K562 (cell line): ENCODE measurements at regions not wholly inside any gene's neighbourhood (a gene's known extent, or its start where the extent isn't known, plus 50 kb on each side); places are given as distances from the start of the nearest gene placed in this dataset.

Experiments used
- ATAC-seq: fragments of 200-7000 bp; cut with Tn5 transposase; 3 replicates; pipeline ENCODE4 v1.9.1; 2020; ENCODE audit warnings: moderate library complexity
- BruUV-seq: library from RNA; stranded (reverse); fragments of 400-500 nt; replicated peaks from 2 replicates; lab custom pipeline; 2021; lab: Mats Ljungman, UMichigan
- CTCF ChIA-PET: fragments of 300-600 bp; formaldehyde crosslinking; extraction: SDS; loops from one replicate; lab custom pipeline; 2021; ENCODE audit warnings: low intra/inter-chr PET ratio; lab: Yijun Ruan, JAX
- POLR2A ChIA-PET: fragments of 300-600, 350-650 bp; sonication (Branson Sonifier 250); formaldehyde crosslinking; extraction: SDS; loops from one replicate; lab custom pipeline; 2021; ENCODE audit warnings: antibody characterized with exemption, inconsistent platforms; lab: Yijun Ruan, JAX
- DNase-seq, 4 experiments: peaks; one replicate each; pipeline versions ENCODE4 v3.0.0 to v3.0.0-alpha.2; 2011 to 2018; ENCODE audit warnings: low spot score in 3 of 4, mixed read lengths in 3 of 4; ENCODE audit errors: extremely low read depth in 1 of 4
- FAIRE-seq: peaks from 2 replicates; lab custom pipeline; 2011; peaks lifted over from hg19 to GRCh38; lab: Jason Lieb, UNC
- H2AFZ ChIP-seq: 2 replicates; pipeline ENCODE4 v1.6.0; 2011; ENCODE audit warnings: low read depth, low read length, control low read depth, inconsistent platforms
- H3K27ac ChIP-seq: fragments of 200-600 bp; 3 replicates; pipeline ENCODE4 v1.8.0; 2011; ENCODE audit warnings: low read depth, mild to moderate bottlenecking, control low read depth, inconsistent platforms, low read length, moderate library complexity, mixed read lengths; ENCODE audit errors: extremely low read depth
- H3K27me3 ChIP-seq, 2 experiments: fragments of 300-600 bp in 1 of 2; 2 replicates in 1 of 2; 3 replicates in 1 of 2; pipeline versions ENCODE4 v1.6.0 to v1.8.0; 2011; ENCODE audit warnings: inconsistent platforms in 2 of 2, low read length in 2 of 2, mild to moderate bottlenecking in 1 of 2, mixed read lengths in 1 of 2, moderate library complexity in 1 of 2; ENCODE audit not compliant: control insufficient read depth in 2 of 2, insufficient read depth in 2 of 2
- H3K36me3 ChIP-seq: fragments of 300-600 bp; 3 replicates; pipeline ENCODE4 v1.8.0; 2011; ENCODE audit warnings: mild to moderate bottlenecking, low read length, inconsistent platforms; ENCODE audit not compliant: control insufficient read depth, insufficient read depth
- H3K4me1 ChIP-seq, 2 experiments: fragments of 200-600 bp in 1 of 2; replicated peaks in 1 of 2; 2 replicates in 1 of 2; 3 replicates in 1 of 2; pipeline versions ENCODE4 v1.5.1 to v1.8.0; 2011; ENCODE audit warnings: inconsistent platforms in 2 of 2, low read length in 2 of 2, mild to moderate bottlenecking in 1 of 2, mixed read lengths in 1 of 2, moderate library complexity in 1 of 2; ENCODE audit not compliant: control insufficient read depth in 2 of 2, insufficient read depth in 2 of 2
- H3K4me2 ChIP-seq: 2 replicates; pipeline ENCODE4 v1.6.1; 2011; ENCODE audit warnings: low read length, control low read depth, inconsistent platforms, mixed read lengths; ENCODE audit not compliant: insufficient read depth
- H3K4me3 ChIP-seq: fragments of 200-600 bp; sonication (generic), shearing (Covaris generic); 2 replicates; pipeline ENCODE4 v1.5.1; 2016; ENCODE audit warnings: control low read depth, inconsistent platforms
- H3K79me2 ChIP-seq: fragments of 200-600 bp; 3 replicates; pipeline ENCODE4 v1.8.0; 2011; ENCODE audit warnings: low read length, inconsistent platforms; ENCODE audit not compliant: control insufficient read depth, insufficient read depth
- H3K9ac ChIP-seq, 2 experiments: 2 replicates each; pipeline versions ENCODE4 v1.6.0 to v1.6.1; 2011; ENCODE audit warnings: low read depth in 2 of 2, low read length in 2 of 2, control low read depth in 1 of 2, inconsistent platforms in 1 of 2, mild to moderate bottlenecking in 1 of 2, mixed read lengths in 1 of 2; ENCODE audit not compliant: insufficient read depth in 1 of 2
- H3K9me1 ChIP-seq: one replicate; pipeline ENCODE4 v1.6.0; 2011; ENCODE audit warnings: inconsistent platforms, mild to moderate bottlenecking, low read length, moderate library complexity; ENCODE audit not compliant: control insufficient read depth, insufficient read depth
- H3K9me3 ChIP-seq: replicated peaks from 2 replicates; pipeline ENCODE4 v1.5.1; 2011; ENCODE audit warnings: low read depth, low read length, inconsistent platforms; ENCODE audit not compliant: control insufficient read depth, insufficient read depth
- H4K20me1 ChIP-seq: replicated peaks from 2 replicates; pipeline ENCODE4 v1.6.1; 2011; ENCODE audit warnings: low read length, inconsistent platforms, mixed read lengths; ENCODE audit not compliant: control insufficient read depth, insufficient read depth
- BRD9 ChIP-seq: fragments of 450-650 bp; IDR thresholded peaks from 2 replicates; pipeline ENCODE4 v1.6.1; 2018; ENCODE audit warnings: low read depth; ENCODE audit not compliant: partially characterized antibody
- CXXC5 ChIP-seq: fragments of 250-450 bp; sonication (Bioruptor Pico); IDR thresholded peaks from 2 replicates; pipeline ENCODE4 v1.8.0; 2022; ENCODE audit warnings: inconsistent platforms, mild to moderate bottlenecking, moderate library complexity
- FOXJ3 ChIP-seq: sonication (generic); formaldehyde crosslinking; IDR thresholded peaks from 2 replicates; pipeline ENCODE4 v1.4.0; 2020; ENCODE audit warnings: mild to moderate bottlenecking, missing genetic modification reagents
- MECOM ChIP-seq: fragments of 250-450 bp; sonication (Bioruptor Pico); IDR thresholded peaks from 2 replicates; pipeline ENCODE4 v1.8.0; 2022; ENCODE audit warnings: inconsistent platforms
- NFATC3 ChIP-seq: fragments of 450-650 bp; IDR thresholded peaks from 2 replicates; pipeline ENCODE4 v1.6.1; 2017; ENCODE audit warnings: mild to moderate bottlenecking
- OTX1 ChIP-seq: fragments of 450-650 bp; formaldehyde crosslinking; IDR thresholded peaks from 2 replicates; pipeline ENCODE4 v1.4.0; 2022; ENCODE audit warnings: mild to moderate bottlenecking
- PML ChIP-seq: IDR thresholded peaks from 2 replicates; pipeline ENCODE4 v1.6.1; 2012; ENCODE audit warnings: low read length, inconsistent platforms
- PTRF ChIP-seq: fragments of 450-650 bp; IDR thresholded peaks from 2 replicates; pipeline ENCODE4 v1.6.1; 2016; ENCODE audit warnings: mild to moderate bottlenecking, missing genetic modification characterization, missing compliant biosample characterization
- RBBP5 ChIP-seq: fragments of 200-600 bp; sonication (generic); IDR thresholded peaks from 2 replicates; pipeline ENCODE4 v1.6.1; 2012; ENCODE audit warnings: borderline replicate concordance, mild to moderate bottlenecking, low read length, control low read depth, inconsistent platforms; ENCODE audit not compliant: insufficient read depth, poor library complexity, severe bottlenecking
- RBM17 ChIP-seq: fragments of 200-400 bp; formaldehyde crosslinking; IDR thresholded peaks from 2 replicates; pipeline ENCODE4 v1.6.1; 2017; ENCODE audit warnings: low read depth, mild to moderate bottlenecking, low read length, borderline replicate concordance
- RBM22 ChIP-seq: fragments of 200-400 bp; formaldehyde crosslinking; IDR thresholded peaks from 2 replicates; pipeline ENCODE4 v1.6.1; 2018; ENCODE audit warnings: low read length, low read depth; ENCODE audit not compliant: poor library complexity, severe bottlenecking
- SNIP1 ChIP-seq: fragments of 450-650 bp; IDR thresholded peaks from 2 replicates; pipeline ENCODE4 v1.7.1; 2017; ENCODE audit warnings: low read depth, mild to moderate bottlenecking
- SRSF9 ChIP-seq: fragments of 200-400 bp; formaldehyde crosslinking; IDR thresholded peaks from 2 replicates; pipeline ENCODE4 v1.6.1; 2017; ENCODE audit warnings: low read depth, low read length, borderline replicate concordance
- ZNF41 ChIP-seq: fragments of 250-450 bp; sonication (Bioruptor Pico); conservative IDR thresholded peaks from 2 replicates; pipeline ENCODE4 v1.4.0; 2020; ENCODE audit warnings: mild to moderate bottlenecking
- ZNF830 ChIP-seq: fragments of 250-450 bp; sonication (Bioruptor Pico); IDR thresholded peaks from 2 replicates; pipeline ENCODE4 v1.5.0; 2021; ENCODE audit warnings: mild to moderate bottlenecking
- WGBS: fragments of 100-300 bp; shearing (Covaris generic); methylation state at CpG from one replicate; pipeline ENCODE4 v1.1.6; 2016; ENCODE audit warnings: low coverage, mixed read lengths; ENCODE audit not compliant: insufficient coverage; ENCODE audit errors: missing lambda C conversion rate; 5-methylcytosine and 5-hydroxymethylcytosine counted together
- in situ Hi-C: fragments of 300-500 bp; cut with MboI; formaldehyde crosslinking; loops from 4 replicates; pipeline ENCODE4 v1.15.0; 2018; ENCODE audit warnings: inconsistent platforms, mixed read lengths
- intact Hi-C: fragments of 100-400 bp; cut with micrococcal nuclease; formaldehyde crosslinking; loops from 2 replicates; pipeline ENCODE4 v1.14.2; 2022
- TF ChIP-seq, protein P1 (sequence below): IDR thresholded peaks from 3 replicates; pipeline ENCODE4 v1.6.1; 2011; ENCODE audit warnings: borderline replicate concordance, mild to moderate bottlenecking, moderate library complexity; ENCODE audit not compliant: insufficient read length; ENCODE audit errors: extremely low read depth

DNA sequence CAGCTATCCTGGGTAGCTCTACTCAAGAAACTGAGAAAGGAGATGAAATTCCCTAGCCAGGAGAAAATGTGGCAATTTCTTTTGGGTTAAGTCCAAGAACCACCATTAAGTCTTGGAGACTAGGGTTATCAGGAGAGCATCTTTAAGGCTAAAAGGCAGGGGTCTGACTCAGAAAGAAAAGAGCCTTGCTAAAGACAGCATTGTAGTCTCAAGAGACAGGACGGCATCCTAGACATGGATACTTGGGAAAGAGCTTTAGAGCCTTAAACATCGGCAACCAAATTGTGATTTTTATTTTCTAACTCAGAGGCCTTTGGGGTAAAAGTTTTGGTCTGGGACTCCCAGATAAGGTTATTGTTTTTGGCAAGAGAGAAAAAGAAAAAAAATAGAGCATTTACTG, 83.1 kb downstream of the FAS start:
- H3K4me1 ChIP-seq: peaks cover 0 to 2% of the 10 kb centered on the region in 2 experiments; a peak in 1 of 5 replicates
- in situ Hi-C loops (no loop called here), intact Hi-C loops (no loop called here)
- no peaks in the 10 kb centered on the region for H3K79me2 ChIP-seq
- no peak overlapping the region for H3K4me3 ChIP-seq
- no peaks in the 10 kb centered on the region for H4K20me1 ChIP-seq
- H3K9me1 ChIP-seq: no peaks in the 10 kb centered on the region
- POLR2A ChIA-PET: no interaction called here
- FAIRE-seq: no peak
- H3K27me3 ChIP-seq: no peaks in the 10 kb centered on the region
- no peak overlapping the region for H3K9ac ChIP-seq
- BruUV-seq: no TSS peak
- H3K4me2 ChIP-seq: no peak overlapping the region
- CTCF ChIA-PET: no interaction called here
- no peak overlapping the region for H2AFZ ChIP-seq
- WGBS: 6% methylated on average over 2 of the region's 2 CpGs
- no peak for TF ChIP-seq OTX1 (CRISPR knock-in tag)
- TF ChIP-seq NFATC3: no peak
- no peak for TF ChIP-seq ZNF41 (CRISPR knock-in tag)
- no peak for TF ChIP-seq SRSF9
- TF ChIP-seq MECOM (CRISPR knock-in tag): no peak
- TF ChIP-seq PTRF: no peak
- no peak for TF ChIP-seq SNIP1
- TF ChIP-seq RBBP5: no peak
- no peak for TF ChIP-seq RBM22
- no peak for TF ChIP-seq PML
- no peak for TF ChIP-seq ZNF830
- TF ChIP-seq BRD9: no peak
- TF ChIP-seq RBM17: no peak
- no peak for TF ChIP-seq FOXJ3
- no peak for TF ChIP-seq CXXC5 (CRISPR knock-in tag)
- TF ChIP-seq, protein P1, sequence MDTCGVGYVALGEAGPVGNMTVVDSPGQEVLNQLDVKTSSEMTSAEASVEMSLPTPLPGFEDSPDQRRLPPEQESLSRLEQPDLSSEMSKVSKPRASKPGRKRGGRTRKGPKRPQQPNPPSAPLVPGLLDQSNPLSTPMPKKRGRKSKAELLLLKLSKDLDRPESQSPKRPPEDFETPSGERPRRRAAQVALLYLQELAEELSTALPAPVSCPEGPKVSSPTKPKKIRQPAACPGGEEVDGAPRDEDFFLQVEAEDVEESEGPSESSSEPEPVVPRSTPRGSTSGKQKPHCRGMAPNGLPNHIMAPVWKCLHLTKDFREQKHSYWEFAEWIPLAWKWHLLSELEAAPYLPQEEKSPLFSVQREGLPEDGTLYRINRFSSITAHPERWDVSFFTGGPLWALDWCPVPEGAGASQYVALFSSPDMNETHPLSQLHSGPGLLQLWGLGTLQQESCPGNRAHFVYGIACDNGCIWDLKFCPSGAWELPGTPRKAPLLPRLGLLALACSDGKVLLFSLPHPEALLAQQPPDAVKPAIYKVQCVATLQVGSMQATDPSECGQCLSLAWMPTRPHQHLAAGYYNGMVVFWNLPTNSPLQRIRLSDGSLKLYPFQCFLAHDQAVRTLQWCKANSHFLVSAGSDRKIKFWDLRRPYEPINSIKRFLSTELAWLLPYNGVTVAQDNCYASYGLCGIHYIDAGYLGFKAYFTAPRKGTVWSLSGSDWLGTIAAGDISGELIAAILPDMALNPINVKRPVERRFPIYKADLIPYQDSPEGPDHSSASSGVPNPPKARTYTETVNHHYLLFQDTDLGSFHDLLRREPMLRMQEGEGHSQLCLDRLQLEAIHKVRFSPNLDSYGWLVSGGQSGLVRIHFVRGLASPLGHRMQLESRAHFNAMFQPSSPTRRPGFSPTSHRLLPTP: no peak
- ATAC-seq: no peak
- no peak overlapping the region for H3K27ac ChIP-seq
- no peaks in the 10 kb centered on the region for H3K36me3 ChIP-seq
- DNase-seq: no peak
- H3K9me3 ChIP-seq: no peaks in the 10 kb centered on the region
